ENCODE measurements at regions not wholly inside any gene's neighbourhood (a gene's known extent, or its start where the extent isn't known, plus 50 kb on each side); places are given as distances from the start of the nearest gene placed in this dataset.

- TF ChIP-seq SUZ12 (IDR thresholded peaks at IDR 0.05; ENCODE audit: extremely low read depth, insufficient read depth, insufficient read length) (no peak), ZNF274 (IDR thresholded peaks at IDR 0.05; ENCODE audit: low read depth, low read length) (no peak)
Observed at GRCh38 chr14:30211326-30211725, 283.7 kb upstream of the PRKD1 start.

Measured in NT2/D1 (cell line).